ENCODE measurements at regions not wholly inside any gene's neighbourhood (a gene's known extent, or its start where the extent isn't known, plus 50 kb on each side); places are given as distances from the start of the nearest gene placed in this dataset.

DNA sequence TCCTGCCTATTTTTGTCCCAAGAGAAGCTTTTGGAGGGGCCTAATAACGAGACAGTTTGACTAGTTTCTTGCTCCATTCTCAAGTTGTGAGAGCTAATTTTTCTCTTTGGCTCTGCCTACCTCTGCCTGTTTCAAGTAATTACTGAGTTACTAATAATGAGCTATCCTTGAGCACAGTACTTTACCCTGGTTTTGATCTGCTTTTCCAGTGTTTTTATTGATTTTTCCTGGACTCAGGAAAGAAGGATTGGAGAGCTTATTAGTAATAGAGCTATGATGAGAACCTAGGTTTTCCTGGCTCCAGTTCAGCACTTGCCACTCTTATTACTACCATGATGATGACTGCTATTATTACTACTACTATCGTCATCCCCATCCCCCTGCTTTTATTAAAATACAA is 106.7 kb downstream of the HS3ST3B1 start:
- H3K4me3 ChIP-seq, result no peak overlapping the region
- H3K4me1 ChIP-seq, result no peaks in the 10 kb centered on the region
- H3K27ac ChIP-seq, result no peak overlapping the region
- no peak for DNase-seq
- no peak for TF ChIP-seq POLR2A (IDR thresholded peaks at IDR 0.05)
- TF ChIP-seq, protein P1, sequence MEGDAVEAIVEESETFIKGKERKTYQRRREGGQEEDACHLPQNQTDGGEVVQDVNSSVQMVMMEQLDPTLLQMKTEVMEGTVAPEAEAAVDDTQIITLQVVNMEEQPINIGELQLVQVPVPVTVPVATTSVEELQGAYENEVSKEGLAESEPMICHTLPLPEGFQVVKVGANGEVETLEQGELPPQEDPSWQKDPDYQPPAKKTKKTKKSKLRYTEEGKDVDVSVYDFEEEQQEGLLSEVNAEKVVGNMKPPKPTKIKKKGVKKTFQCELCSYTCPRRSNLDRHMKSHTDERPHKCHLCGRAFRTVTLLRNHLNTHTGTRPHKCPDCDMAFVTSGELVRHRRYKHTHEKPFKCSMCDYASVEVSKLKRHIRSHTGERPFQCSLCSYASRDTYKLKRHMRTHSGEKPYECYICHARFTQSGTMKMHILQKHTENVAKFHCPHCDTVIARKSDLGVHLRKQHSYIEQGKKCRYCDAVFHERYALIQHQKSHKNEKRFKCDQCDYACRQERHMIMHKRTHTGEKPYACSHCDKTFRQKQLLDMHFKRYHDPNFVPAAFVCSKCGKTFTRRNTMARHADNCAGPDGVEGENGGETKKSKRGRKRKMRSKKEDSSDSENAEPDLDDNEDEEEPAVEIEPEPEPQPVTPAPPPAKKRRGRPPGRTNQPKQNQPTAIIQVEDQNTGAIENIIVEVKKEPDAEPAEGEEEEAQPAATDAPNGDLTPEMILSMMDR (IDR thresholded peaks at IDR 0.05), result no peak
- no peaks in the 10 kb centered on the region for H3K36me3 ChIP-seq
- no peaks in the 10 kb centered on the region for H3K9me3 ChIP-seq
- no peaks in the 10 kb centered on the region for H3K27me3 ChIP-seq

DNA sequence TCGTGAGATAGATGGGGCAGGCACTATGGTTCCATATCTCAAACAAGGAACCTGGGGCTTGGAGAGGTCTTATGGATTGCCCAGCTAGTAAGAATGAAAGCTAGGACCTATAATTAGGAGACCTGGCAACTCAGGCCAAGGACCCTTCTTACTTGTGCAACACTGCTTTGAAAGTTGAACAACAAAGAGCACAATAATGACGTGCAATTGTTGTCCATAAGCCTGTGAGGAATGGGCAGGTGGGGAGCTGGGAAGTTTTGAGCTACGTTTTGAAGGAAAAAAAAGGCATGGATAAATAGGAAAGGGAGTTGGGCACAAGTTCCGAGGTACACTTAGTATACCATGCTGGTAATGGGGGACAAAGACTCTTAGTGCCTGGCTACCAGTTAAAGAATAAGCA is 104.3 kb downstream of the HS3ST3B1 start:
- DNase-seq, result no peak
- Histone ChIP-seq H3K36me3 (no peaks in the 10 kb centered on the region), H3K9me3 (no peaks in the 10 kb centered on the region), H3K27me3 (no peaks in the 10 kb centered on the region), H3K4me1 (no peaks in the 10 kb centered on the region), H3K4me3 (no peak overlapping the region), H3K27ac (no peak overlapping the region)
- TF ChIP-seq, protein P1 (IDR thresholded peaks at IDR 0.05), result no peak
- TF ChIP-seq POLR2A (IDR thresholded peaks at IDR 0.05), result no peak

All from Peyer's patch (tissue), 4 donors.